GM12892 (cell line): ENCODE measurements at regions not wholly inside any gene's neighbourhood (a gene's known extent, or its start where the extent isn't known, plus 50 kb on each side); places are given as distances from the start of the nearest gene placed in this dataset.

Experiments used
- DNase-seq: peaks from one replicate; pipeline ENCODE4 v3.0.0; 2011; ENCODE audit not compliant: insufficient read length
- FAIRE-seq: peaks from 2 replicates; lab custom pipeline; 2011; peaks lifted over from hg19 to GRCh38; lab: Jason Lieb, UNC
- POLR2A ChIP-seq: IDR thresholded peaks from 2 replicates; pipeline ENCODE4 v1.6.1; 2011; ENCODE audit warnings: low read depth, low read length, control low read depth
- POLR2AphosphoS5 ChIP-seq: IDR thresholded peaks from 2 replicates; pipeline ENCODE4 v1.6.1; 2011; ENCODE audit warnings: low read depth, low read length, control low read depth
- TAF1 ChIP-seq: IDR thresholded peaks from 2 replicates; pipeline ENCODE4 v1.6.1; 2011; ENCODE audit warnings: low read depth, mild to moderate bottlenecking, control low read depth, low read length, borderline replicate concordance

- no peak for DNase-seq
- no peak for TF ChIP-seq POLR2AphosphoS5
- TF ChIP-seq TAF1: no peak
- TF ChIP-seq POLR2A: no peak
- no peak for FAIRE-seq
These were observed 326.5 kb downstream of the BUD13 start for GRCh38 chr11:116446048-116446941.

- DNase-seq (no peak), FAIRE-seq (no peak)
- TF ChIP-seq TAF1: no peak
These were observed 327.4 kb downstream of the BUD13 start for GRCh38 chr11:116445108-116446047.

GRCh38 chr11:116442238-116442752, 330.5 kb downstream of the BUD13 start:
- FAIRE-seq: no peak

GRCh38 chr11:116439361-116439677, 333.5 kb downstream of the BUD13 start:
- no peak for DNase-seq

More at GRCh38 chr11:116442238-116442752, 330.5 kb downstream of the BUD13 start:
- no peak for TF ChIP-seq TAF1
- TF ChIP-seq POLR2A: no peak
- TF ChIP-seq POLR2AphosphoS5: no peak
- DNase-seq: no peak

GRCh38 chr11:116438651-116439360, 334.0 kb downstream of the BUD13 start:
- FAIRE-seq (no peak), DNase-seq (no peak)
- TF ChIP-seq TAF1 (no peak), POLR2AphosphoS5 (no peak), POLR2A (no peak)

More at GRCh38 chr11:116439361-116439677, 333.5 kb downstream of the BUD13 start:
- FAIRE-seq: no peak
- no peak for TF ChIP-seq POLR2A
- no peak for TF ChIP-seq POLR2AphosphoS5
- TF ChIP-seq TAF1: no peak

GRCh38 chr11:116434986-116435385, 337.8 kb downstream of the BUD13 start:
- DNase-seq (no peak), FAIRE-seq (no peak)
- no peak for TF ChIP-seq TAF1
- TF ChIP-seq POLR2A: no peak
- TF ChIP-seq POLR2AphosphoS5: no peak

GRCh38 chr11:116432301-116432700, 340.5 kb downstream of the BUD13 start:
- TF ChIP-seq POLR2A: no peak
- no peak for TF ChIP-seq POLR2AphosphoS5
- TF ChIP-seq TAF1: no peak
- DNase-seq (no peak), FAIRE-seq (no peak)

GRCh38 chr11:116431842-116432241, 340.9 kb downstream of the BUD13 start:
- no peak for FAIRE-seq
- DNase-seq: no peak
- no peak for TF ChIP-seq TAF1
- TF ChIP-seq POLR2AphosphoS5: no peak
- no peak for TF ChIP-seq POLR2A

- TF ChIP-seq TAF1 (no peak), POLR2A (no peak), POLR2AphosphoS5 (no peak)
- DNase-seq (no peak), FAIRE-seq (no peak)
These were observed 344.2 kb downstream of the BUD13 start for GRCh38 chr11:116428638-116428975.

GRCh38 chr11:116427903-116428637, 344.7 kb downstream of the BUD13 start:
- TF ChIP-seq POLR2A (no peak), TAF1 (no peak), POLR2AphosphoS5 (no peak)
- FAIRE-seq (no peak), DNase-seq (no peak)
